ENCODE measurements at regions not wholly inside any gene's neighbourhood (a gene's known extent, or its start where the extent isn't known, plus 50 kb on each side); places are given as distances from the start of the nearest gene placed in this dataset.

DNA sequence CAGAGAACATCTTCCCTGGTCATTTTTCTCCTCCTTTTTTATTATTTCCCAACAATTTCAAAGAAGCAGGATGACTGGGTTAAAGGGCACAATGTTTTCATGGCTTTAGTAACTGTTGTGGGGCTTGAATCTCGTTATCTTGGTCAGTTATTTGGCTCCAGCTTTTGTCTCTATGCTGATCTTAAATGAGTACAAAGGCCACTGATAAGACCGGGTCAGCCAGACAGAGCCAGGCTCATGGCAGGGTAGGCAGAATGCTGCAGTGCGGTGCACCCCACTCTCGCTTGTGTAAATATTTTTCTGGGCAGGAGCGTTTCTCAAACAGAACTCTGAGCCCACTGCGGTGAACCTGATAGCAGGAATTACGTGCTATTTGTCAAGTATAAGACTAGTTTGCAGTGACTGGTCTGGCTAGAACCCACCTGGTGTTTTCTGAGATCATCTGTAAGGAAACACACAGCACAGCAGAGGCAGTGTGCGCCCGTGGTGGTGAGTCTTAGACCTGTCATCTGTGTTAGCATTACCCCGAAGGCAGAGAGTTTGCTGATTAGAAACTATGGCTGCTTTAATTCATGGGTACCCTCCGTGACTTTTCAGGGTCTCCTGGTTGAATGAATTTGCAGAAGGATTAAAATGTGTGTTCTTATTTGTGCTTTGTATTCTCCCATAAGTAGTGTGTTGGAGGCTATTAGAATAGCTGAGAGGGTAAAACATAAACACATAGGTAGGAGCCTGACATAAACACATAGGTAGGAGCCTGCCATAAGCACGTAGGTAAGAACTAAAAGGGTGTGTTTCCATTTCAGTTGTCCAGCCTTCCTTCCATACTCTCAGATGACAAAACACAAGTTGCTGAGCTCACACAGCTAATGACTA, 158.6 kb upstream of the DMRT1 start (continued):
- TF ChIP-seq, protein P1, sequence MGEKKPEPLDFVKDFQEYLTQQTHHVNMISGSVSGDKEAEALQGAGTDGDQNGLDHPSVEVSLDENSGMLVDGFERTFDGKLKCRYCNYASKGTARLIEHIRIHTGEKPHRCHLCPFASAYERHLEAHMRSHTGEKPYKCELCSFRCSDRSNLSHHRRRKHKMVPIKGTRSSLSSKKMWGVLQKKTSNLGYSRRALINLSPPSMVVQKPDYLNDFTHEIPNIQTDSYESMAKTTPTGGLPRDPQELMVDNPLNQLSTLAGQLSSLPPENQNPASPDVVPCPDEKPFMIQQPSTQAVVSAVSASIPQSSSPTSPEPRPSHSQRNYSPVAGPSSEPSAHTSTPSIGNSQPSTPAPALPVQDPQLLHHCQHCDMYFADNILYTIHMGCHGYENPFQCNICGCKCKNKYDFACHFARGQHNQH (CRISPR knock-in tag; IDR thresholded peaks at IDR 0.05): peak; percentile 94
- TF ChIP-seq SIN3B (IDR thresholded peaks at IDR 0.05; ENCODE audit: low read length) (no peak), ZFP62 (CRISPR knock-in tag; IDR thresholded peaks at IDR 0.05) (no peak), JDP2 (CRISPR knock-in tag; IDR thresholded peaks at IDR 0.05; ENCODE audit: borderline replicate concordance) (peak; percentile 23; the same call in 1 of the 2 replicates), JUND (CRISPR knock-in tag; IDR thresholded peaks at IDR 0.05) (peak; percentile 61), ZNF253 (CRISPR knock-in tag; IDR thresholded peaks at IDR 0.05; ENCODE audit: borderline replicate concordance) (no peak), ZSCAN21 (CRISPR knock-in tag; IDR thresholded peaks at IDR 0.05; ENCODE audit: borderline replicate concordance) (no peak), ZNF552 (CRISPR knock-in tag; IDR thresholded peaks at IDR 0.05; ENCODE audit: borderline replicate concordance) (no peak; the same call in 1 of the 2 replicates), ZFY (CRISPR knock-in tag; IDR thresholded peaks at IDR 0.05) (no peak), ZNF720 (CRISPR knock-in tag; IDR thresholded peaks at IDR 0.05) (no peak), RAD51 (IDR thresholded peaks at IDR 0.05; ENCODE audit: borderline replicate concordance) (no peak), ZNF501 (CRISPR knock-in tag; IDR thresholded peaks at IDR 0.05) (peak; percentile 91), PAF1 (CRISPR knock-in tag; IDR thresholded peaks at IDR 0.05) (peak; percentile 84), CBFB (CRISPR knock-in tag; IDR thresholded peaks at IDR 0.05) (peak; percentile 85), ASH2L (IDR thresholded peaks at IDR 0.05; ENCODE audit: insufficient read length, low read depth, low read length) (peak; percentile 92), ZFP90 (CRISPR knock-in tag; IDR thresholded peaks at IDR 0.05; ENCODE audit: borderline replicate concordance) (no peak), ZBTB21 (CRISPR knock-in tag; IDR thresholded peaks at IDR 0.05) (peak; percentile 63; the same call in 1 of the 2 replicates), FLYWCH1 (CRISPR knock-in tag; IDR thresholded peaks at IDR 0.05) (no peak), ZNF747 (CRISPR knock-in tag; IDR thresholded peaks at IDR 0.05; ENCODE audit: borderline replicate concordance) (peak; percentile 94; the same call in 1 of the 2 replicates), FOXJ3 (CRISPR knock-in tag; IDR thresholded peaks at IDR 0.05; ENCODE audit: borderline replicate concordance) (peak; percentile 98; the same call in 1 of the 2 replicates), KDM3A (CRISPR knock-in tag; IDR thresholded peaks at IDR 0.05; ENCODE audit: low read depth) (no peak), ZBTB7A (CRISPR knock-in tag; IDR thresholded peaks at IDR 0.05) (no peak), ZNF10 (CRISPR knock-in tag; IDR thresholded peaks at IDR 0.05; ENCODE audit: borderline replicate concordance, low read depth) (no peak)
- TF ChIP-seq, protein P2, sequence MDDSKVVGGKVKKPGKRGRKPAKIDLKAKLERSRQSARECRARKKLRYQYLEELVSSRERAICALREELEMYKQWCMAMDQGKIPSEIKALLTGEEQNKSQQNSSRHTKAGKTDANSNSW (CRISPR knock-in tag; IDR thresholded peaks at IDR 0.05; ENCODE audit: borderline replicate concordance): no peak
- TF ChIP-seq, protein P3, sequence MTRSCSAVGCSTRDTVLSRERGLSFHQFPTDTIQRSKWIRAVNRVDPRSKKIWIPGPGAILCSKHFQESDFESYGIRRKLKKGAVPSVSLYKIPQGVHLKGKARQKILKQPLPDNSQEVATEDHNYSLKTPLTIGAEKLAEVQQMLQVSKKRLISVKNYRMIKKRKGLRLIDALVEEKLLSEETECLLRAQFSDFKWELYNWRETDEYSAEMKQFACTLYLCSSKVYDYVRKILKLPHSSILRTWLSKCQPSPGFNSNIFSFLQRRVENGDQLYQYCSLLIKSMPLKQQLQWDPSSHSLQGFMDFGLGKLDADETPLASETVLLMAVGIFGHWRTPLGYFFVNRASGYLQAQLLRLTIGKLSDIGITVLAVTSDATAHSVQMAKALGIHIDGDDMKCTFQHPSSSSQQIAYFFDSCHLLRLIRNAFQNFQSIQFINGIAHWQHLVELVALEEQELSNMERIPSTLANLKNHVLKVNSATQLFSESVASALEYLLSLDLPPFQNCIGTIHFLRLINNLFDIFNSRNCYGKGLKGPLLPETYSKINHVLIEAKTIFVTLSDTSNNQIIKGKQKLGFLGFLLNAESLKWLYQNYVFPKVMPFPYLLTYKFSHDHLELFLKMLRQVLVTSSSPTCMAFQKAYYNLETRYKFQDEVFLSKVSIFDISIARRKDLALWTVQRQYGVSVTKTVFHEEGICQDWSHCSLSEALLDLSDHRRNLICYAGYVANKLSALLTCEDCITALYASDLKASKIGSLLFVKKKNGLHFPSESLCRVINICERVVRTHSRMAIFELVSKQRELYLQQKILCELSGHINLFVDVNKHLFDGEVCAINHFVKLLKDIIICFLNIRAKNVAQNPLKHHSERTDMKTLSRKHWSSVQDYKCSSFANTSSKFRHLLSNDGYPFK (CRISPR knock-in tag; IDR thresholded peaks at IDR 0.05; ENCODE audit: borderline replicate concordance): peak; percentile 38; the same call in 1 of the 2 replicates
- TF ChIP-seq, protein P4, sequence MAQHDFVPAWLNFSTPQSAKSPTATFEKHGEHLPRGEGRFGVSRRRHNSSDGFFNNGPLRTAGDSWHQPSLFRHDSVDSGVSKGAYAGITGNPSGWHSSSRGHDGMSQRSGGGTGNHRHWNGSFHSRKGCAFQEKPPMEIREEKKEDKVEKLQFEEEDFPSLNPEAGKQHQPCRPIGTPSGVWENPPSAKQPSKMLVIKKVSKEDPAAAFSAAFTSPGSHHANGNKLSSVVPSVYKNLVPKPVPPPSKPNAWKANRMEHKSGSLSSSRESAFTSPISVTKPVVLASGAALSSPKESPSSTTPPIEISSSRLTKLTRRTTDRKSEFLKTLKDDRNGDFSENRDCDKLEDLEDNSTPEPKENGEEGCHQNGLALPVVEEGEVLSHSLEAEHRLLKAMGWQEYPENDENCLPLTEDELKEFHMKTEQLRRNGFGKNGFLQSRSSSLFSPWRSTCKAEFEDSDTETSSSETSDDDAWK (CRISPR knock-in tag; IDR thresholded peaks at IDR 0.05): no peak

Data from HepG2 (cell line).